NCI-H1694 (cell line): ENCODE measurements at regions not wholly inside any gene's neighbourhood (a gene's known extent, or its start where the extent isn't known, plus 50 kb on each side); places are given as distances from the start of the nearest gene placed in this dataset.
"Not testable (repeated sequence)": the region's sequence is repeated elsewhere in the genome, so short reads cannot be mapped to it uniquely, and the experiment has no call there.

ENCODE experiments used
- DNase-seq: peaks from one replicate; lab custom pipeline; 2025; lab: John Stamatoyannopoulos, UW

DNA sequence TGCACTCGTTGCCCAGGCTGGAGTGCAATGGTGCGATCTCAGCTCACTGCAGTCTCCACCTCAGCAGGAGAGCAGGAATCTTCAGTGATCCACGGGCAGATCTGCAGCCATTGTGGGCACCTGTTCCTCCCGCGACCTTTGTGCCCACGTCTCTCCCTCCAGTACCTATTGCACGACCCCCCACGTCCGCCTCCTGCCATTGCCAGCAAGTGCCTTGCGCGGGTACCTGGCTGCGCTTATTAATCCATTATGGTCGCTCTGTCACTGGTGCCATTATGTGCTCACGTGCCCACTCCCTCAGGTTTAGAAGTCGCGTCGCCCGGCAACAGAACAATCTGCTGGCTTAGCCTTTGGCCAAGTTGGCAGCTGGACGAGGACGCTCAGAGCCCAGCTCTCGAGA lies 146.2 kb upstream of the C1QTNF3 start:
- not testable (repeated sequence) for DNase-seq

DNA sequence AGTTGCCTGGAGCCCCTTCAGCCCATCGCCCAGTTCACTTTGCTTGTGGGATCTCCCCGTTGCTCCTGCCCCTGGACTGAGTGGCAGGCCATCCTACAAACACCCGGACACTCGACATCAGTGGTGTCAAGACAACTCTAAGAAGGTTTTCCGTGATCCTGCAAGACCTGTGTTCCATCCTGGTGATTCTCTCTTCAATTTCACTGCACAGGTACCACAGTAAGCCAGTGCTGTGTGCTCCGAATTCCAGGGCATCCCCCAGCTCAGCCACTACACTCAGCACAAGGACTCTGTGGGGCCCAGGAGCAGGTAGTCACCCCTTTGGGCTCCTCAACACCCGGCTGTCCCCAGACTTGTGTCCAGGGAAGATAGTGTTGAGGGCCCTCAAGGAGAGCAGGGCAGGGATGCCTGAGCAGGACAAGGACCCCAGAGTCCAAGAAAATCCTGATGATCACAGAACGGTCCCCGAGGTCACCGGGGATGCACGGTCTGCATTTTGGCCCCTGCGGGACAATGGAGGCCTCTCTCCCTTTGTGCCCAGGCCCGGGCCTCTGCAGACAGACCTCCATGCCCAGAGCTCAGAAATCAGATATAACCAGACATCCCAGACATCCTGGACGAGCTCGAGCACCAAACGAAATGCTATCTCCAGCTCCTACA lies 146.9 kb upstream of the C1QTNF3 start:
- DNase-seq, result not testable (repeated sequence)

DNA sequence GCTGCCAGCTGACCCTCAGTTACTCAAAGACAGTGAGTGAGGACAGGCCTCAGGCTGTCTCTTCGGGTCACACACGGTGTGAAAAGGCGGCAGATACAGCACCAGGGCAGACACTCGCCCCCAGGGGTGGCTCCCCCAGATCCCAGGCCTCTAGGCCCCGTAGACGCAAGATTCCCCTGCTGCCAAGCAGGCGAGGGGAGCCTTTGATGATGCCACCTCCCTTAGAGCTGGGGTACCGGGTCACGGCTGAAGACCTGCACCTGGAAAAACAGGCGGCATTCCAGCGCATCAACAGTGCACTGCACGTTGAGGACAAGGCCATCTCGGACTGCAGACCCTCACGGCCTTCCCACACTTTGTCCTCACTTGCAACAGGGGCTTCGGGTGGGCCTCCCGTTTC lies 147.5 kb upstream of the C1QTNF3 start:
- DNase-seq, result not testable (repeated sequence)

DNA sequence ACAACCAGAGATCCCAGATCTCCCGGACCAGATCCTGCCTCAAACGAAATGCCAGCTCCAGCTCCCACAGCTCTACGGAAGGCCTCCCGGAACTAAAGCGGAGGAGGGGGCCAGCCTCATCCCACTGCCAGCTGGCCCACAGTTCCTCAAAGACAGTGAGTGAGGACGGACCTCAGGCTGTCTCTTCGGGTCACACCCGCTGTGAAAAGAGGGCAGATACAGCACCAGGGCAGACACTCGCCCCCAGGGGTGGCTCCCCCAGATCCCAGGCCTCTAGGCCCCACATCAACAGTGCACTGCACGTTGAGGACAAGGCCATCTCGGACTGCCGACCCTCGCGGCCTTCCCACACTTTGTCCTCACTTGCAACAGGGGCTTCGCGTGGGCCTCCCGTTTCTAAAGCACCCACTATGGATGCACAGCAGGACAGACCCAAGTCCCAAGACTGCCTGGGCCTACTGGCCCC lies 148.3 kb upstream of the C1QTNF3 start:
- not testable (repeated sequence) for DNase-seq

DNA sequence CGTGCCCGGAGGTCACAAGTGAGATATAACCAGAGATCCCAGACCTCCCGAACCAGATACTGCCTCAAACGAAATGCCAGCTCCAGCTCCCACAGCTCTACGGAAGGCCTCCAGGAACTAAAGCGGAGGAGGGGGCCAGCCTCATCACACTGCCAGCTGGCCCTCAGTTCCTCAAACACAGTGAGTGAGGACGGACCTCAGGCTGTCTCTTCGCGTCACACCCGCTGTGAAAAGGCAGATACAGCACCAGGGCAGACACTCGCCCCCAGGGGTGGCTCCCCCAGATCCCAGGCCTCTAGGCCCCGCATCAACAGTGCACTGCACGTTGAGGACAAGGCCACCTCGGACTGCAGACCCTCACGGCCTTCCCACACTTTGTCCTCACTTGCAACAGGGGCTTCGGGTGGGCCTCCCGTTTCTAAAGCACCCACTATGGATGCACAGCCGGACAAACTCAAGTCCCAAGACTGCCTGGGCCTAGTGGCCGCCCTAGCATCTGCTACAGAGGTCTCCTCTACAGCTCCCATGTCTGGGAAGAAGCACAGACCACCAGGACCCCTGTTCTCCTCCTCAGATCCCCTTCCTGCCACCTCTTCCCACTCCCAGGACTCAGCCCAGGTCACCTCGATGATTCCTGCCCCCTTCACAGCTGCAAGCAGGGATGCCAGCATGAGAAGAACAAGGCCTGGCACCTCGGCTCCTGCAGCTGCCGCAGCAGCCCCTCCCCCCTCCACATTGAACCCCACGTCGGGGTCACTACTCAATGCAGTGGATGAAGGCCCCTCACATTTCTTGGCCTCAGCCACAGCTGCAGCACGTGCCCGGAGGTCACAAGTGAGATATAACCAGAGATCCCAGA lies 149.3 kb upstream of the C1QTNF3 start:
- DNase-seq, result not testable (repeated sequence)

DNA sequence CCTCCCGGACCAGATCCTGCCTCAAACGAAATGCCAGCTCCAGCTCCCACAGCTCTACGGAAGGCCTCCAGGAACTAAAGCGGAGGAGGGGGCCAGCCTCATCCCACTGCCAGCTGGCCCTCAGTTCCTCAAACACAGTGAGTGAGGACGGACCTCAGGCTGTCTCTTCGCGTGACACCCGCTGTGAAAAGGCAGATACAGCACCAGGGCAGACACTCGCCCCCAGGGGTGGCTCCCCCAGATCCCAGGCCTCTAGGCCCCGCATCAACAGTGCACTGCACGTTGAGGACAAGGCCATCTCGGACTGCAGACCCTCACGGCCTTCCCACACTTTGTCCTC lies 149.9 kb upstream of the C1QTNF3 start:
- not testable (repeated sequence) for DNase-seq

DNA sequence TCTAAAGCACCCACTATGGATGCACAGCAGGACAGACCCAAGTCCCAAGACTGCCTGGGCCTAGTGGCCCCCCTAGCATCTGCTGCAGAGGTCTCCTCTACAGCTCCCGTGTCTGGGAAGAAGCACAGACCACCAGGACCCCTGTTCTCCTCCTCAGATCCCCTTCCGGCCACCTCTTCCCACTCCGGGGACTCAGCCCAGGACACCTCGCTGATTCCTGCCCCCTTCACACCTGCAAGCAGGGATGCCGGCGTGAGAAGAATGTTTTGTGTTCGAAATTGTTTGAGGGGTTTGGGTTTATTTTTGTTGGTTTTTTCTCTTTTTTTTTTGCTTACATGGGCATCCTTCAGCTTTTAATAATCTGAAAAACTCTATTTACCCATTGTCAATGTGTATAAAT lies 150.3 kb upstream of the C1QTNF3 start:
- not testable (repeated sequence) for DNase-seq

DNA sequence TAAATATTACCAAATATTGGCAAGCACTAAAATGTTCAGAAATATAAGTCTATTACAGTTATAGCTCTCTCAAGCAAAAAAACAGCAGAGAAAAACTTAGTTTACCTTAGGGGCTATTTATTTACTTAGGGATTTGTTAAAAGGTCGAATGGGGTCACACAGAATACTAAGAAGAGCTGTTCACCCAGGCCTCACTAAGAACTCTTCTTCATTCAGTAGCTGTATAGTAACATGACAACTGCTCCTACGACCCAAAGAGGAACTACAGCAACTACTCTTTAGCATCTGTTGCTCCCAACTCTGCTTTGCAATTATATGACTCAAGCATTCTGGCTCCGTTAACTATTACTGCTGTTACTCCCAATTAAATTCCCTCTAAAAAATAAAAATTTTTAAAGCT lies 150.8 kb upstream of the C1QTNF3 start:
- DNase-seq, result not testable (repeated sequence)

DNA sequence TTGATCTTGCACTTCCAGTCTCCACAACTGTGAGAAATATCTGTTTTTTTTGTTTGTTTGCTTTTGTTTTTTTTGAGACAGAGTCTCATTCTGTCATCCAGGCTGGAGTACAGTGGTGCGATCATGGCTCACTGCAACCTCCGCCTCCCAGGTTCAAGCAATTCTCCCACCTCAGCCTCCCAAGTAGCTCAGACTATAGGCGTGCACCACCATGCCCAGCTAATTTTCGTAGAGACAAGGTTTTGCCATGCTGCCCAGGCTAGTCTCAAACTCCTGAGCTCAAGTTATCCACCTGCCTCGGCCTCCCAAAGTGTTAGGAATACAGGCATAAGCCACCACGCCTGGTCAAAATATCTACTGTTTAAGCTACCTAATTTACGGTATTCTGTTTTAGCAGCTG lies 153.1 kb upstream of the C1QTNF3 start:
- DNase-seq, result not testable (repeated sequence)

DNA sequence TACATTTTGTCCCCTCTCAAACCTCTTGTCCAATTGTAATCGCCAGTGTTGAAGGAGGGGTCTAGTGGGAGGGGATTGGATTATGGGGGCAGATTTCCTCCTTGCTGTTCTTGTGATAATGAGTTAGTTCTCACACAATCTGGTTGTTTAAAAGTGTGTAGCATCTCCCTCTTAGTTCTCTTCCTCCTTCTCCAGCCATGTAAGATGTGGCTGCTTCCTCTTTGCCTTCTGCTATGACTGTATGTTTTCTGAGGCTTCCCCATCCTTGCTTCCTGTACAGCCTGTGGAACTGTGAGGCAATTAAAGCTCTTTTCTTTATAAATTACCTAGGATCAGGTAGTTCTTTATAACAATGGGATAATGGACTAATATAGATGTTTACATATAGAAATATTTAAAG lies 162.3 kb upstream of the C1QTNF3 start:
- not testable (repeated sequence) for DNase-seq

DNA sequence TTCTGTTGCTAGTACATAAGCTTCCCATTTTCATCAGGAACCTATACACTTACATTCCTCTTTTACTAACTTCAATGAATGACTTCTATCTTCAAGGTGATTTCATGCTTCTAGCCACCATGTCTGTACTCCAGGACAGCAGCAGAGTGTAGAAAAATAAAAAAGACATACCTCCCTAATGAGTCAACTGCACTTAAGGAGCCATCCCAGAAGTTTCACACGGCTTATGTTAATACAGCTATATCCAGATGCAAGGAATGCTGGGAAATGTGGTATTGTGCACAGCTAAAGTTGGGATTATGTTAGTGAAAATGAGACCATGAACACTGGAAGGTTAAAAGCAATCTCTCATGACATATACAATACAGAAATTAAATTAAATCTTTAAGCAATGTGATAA lies 174.4 kb upstream of the C1QTNF3 start:
- not testable (repeated sequence) for DNase-seq

DNA sequence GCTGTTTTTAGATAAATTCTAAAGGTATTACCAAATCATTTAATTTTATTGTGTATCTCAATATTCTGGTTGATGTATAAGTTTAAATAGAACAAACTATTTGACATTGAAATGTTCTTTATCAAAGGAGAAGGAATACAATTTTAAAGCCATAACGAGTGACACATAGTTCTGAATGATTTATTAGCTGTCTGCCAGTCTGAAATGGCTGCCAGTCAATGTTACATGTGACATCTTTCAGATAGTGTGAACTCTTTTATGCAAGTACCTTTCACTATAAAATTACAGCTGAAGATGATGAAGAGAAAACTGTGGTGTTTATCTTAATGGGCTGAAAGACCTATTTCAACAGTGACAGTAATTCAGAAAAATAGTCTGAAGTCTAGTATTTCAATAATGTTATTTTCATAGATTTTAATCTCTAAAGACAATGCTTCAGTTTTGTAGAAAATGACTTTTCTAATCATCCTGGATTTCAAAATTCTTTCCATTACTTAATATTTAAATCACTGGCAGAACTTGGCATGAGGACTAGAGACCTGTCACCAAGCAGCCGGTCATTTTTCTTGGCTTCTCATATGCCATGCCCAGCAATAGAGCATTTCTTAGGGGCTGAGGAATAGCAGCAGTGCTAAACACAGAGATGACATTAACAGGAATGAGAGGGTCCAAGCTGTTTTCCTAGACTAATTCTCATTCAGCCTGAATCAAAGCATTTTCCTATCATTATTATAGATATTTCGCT lies 178.5 kb upstream of the C1QTNF3 start:
- DNase-seq, result not testable (repeated sequence)

DNA sequence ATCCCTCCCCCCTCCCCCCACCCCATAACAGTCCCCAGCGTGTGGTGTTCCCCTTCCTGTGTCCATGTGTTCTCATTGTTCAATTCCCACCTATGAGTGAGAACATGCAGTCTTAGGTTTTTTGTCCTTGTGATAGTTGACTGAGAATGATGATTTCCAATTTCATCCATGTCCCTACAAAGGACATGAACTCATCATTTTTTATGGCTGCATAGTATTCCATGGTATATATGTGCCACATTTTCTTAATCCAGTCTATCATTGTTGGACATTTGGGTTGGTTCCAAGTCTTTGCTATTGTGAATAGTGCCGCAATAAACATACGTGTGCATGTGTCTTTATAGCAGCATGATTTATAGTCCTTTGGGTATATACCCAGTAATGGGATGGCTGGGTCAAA lies 180.1 kb upstream of the C1QTNF3 start:
- not testable (repeated sequence) for DNase-seq

DNA sequence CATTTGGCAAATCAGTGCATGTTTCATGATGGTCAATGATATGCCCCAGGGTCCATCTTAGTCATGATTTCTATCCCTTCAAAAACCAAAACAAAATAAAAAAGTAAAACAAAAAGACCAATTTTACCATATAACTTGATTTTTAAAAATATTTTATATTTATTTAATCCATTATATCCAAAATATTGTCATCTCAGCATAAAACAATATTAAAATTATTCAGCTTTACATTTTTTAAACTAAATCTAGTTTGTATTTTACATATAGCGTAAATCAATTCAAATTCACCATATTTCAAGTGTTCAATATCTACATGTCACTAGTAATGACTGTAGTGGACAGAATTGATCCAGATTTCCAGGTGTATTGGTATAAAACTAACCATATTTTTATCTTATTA lies 187.4 kb upstream of the C1QTNF3 start:
- not testable (repeated sequence) for DNase-seq

DNA sequence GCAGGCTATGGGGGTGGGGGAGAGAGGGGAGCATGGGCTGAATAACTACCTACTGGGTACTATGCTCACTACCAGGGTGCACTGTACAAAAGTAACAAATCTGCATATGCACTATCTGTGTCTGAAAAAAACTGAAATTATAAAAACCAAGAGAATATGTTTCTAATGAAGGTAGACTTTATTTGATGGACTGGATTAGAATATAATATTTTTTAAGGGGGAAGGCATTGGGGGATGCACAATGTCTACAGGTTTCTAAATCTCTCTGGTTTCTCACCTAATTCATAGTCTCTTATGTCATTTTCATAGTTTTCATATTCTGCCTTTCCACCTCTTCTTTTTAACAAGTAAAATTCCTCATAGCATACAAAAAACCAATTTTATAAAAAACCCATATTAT lies 200.8 kb upstream of the C1QTNF3 start:
- DNase-seq, result not testable (repeated sequence)

DNA sequence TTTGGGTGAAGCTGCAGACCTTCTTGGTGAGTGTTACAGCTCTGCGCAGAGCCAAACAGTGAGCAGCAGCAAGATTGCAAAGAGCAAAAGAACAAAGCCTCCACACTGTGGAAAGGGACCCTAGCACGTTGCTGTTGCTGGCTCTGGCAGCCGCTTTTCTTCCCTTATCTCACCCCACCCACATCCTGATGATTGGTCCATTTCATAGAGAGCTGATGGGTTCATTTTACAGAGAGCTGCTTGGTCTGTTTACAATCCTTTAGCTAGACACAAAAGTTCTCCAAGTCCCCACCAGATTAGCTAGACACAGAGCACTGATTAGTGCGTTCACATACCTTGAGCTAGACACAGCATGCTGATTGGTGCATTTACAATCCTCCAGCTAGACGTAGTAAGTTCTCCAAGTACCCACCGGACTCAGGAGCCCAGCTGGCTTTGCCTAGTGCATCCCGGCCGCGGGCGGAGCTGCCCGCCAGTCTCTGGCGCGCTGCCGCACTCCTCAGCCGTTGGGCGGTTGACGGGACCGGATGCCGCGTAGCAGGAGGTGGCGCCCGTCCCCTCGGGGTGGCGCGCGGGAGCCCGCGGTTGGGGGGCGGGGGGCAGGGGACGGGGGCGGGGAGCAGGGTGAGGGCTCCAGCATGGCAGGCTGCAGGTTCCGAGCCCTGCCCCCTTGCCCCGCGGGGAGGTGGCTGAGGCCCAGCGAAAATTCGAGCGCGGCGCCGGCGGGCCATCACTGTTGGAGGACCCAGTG lies 201.4 kb upstream of the C1QTNF3 start:
- DNase-seq, result not testable (repeated sequence)

DNA sequence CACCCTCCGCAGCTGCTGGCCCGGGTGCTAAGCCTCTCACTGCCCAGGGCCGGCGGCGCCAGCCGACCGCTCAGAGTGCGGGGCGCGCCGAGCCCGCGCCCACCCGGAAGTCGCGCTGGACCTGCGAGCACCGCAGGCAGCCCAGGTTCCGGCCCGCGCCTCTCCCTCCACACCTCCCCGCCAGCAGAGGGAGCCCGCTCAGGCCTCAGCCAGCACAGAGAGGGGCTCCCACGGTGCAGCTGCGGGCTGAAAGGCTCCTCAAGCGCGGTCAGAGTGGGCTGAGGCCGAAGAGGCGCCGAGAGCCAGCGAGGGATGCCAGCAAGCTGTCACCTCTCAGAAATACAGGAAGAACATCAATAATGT lies 202.0 kb upstream of the C1QTNF3 start:
- DNase-seq, result not testable (repeated sequence)

DNA sequence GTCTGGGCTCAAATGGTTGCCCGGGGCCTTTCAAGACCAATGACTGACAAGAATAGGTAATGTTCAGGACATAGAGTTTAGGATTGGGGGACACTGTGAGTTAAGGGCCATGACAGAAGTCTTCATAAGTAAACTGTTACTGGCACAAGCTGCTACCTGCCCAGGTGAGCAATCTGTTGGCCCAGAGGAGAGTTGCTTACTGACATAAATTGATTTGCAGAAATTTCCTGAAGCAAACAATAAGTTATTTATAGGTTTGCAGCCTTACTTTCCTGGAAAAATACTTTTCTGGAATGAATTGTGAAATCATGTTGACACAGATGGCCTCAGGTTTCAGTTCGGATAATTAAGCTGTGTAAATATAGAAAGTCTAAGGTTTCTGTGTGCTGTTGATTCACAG lies 202.8 kb upstream of the C1QTNF3 start:
- DNase-seq, result not testable (repeated sequence)

DNA sequence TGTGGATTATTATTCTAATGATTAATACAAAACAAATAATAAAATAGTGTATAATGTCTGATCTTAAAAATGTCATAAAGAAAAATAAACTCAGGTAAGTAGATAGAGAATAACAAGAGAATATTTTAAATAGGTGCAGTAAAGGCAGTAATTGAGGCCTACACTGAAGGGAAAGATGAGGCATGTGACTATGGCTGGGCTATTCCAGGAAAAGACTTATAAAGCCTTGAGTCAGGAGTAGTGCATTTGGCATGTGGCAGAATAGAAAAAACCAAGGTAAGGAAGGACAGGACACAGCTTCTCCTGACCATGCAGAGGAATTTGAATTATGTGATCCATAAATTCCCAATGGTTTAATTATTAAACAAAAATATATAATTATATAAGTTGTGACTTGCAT lies 215.6 kb upstream of the C1QTNF3 start:
- DNase-seq, result not testable (repeated sequence)

DNA sequence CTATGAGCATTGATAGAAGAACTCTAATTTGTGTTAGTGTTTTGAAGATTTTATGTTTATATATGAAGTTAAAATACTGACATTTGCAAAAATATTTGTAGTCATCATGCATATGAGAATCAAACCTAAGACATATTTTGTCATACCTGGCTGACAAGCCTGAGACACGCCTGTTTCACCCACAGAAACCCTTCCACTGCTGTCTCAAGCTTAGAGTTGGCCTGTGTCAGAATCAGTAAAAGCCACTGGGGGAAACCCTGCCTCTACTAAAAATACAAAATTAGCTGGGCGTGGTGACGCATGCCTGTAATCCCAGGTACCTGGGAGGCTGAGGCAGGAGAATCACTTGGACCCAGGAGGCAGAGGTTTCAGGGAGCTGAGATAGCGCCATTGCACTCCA lies 218.0 kb upstream of the C1QTNF3 start:
- DNase-seq, result not testable (repeated sequence)

DNA sequence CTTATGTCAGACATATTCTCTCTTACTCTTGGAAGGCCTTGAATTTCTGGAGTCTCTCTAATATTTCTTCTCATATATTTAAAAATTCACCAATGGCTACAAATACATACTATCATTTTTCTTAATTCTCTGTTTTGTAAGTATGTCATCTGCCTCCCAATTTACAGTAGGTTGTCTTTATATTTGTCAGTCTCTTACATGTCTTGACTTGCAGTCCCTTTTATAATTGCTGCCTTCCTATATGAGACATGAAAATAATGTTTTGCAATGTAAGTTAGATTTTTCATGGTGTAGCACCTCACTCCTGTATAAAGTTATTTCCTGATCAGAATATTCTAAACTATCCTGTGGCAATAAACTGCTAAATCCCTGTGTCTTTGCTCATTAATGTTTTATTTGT lies 223.1 kb upstream of the C1QTNF3 start:
- DNase-seq, result not testable (repeated sequence)

DNA sequence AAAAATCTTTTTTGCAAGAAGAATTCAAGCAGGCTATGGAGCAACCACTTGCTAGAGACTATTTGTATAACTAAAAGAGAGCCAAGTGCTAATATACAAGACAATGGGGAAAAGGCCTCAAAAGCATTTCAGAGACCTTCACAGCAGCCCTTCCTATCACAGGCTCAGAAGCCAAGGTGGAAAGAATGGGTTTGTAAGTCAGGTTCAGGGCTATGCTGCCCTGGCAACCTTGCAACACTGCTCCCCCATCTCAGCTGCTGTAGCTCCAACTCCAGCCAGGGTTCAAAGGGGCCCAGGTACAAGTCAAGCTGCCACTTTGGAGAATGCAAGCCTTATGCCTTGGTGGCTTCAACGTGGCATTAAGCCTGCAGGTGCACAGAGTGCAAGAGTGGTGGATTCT lies 253.7 kb upstream of the C1QTNF3 start:
- not testable (repeated sequence) for DNase-seq
